Caco-2 (cell line): ENCODE measurements at regions not wholly inside any gene's neighbourhood (a gene's known extent, or its start where the extent isn't known, plus 50 kb on each side); places are given as distances from the start of the nearest gene placed in this dataset.

Experiments used
- BruUV-seq: library from RNA; stranded (reverse); fragments of 400-500 nt; replicated peaks from 2 replicates; lab custom pipeline; 2021; lab: Mats Ljungman, UMichigan
- CTCF ChIA-PET: fragments of 300-600 bp; sonication (Branson Sonifier 250); formaldehyde crosslinking; loops from one replicate; lab custom pipeline; 2022; ENCODE audit warnings: antibody characterized with exemption; lab: Charles Lee
- POLR2A ChIA-PET: fragments of 300-600 bp; sonication (Branson Sonifier 250); formaldehyde crosslinking; loops from one replicate; lab custom pipeline; 2022; ENCODE audit warnings: antibody characterized with exemption; lab: Charles Lee
- DNase-seq, 2 experiments: peaks; one replicate each; pipeline versions ENCODE4 v3.0.0 to v3.0.0-alpha.2; 2020 to 2022
- H3K27me3 ChIP-seq: replicated peaks from 2 replicates; pipeline ENCODE4 v1.6.0; 2011; ENCODE audit warnings: low read length; ENCODE audit not compliant: control insufficient read depth, insufficient read depth
- H3K36me3 ChIP-seq: 2 replicates; pipeline ENCODE4 v1.5.1; 2011; ENCODE audit warnings: low read length; ENCODE audit not compliant: control insufficient read depth, insufficient read depth
- H3K4me1 ChIP-seq: fragments of 250-450 bp; sonication (Bioruptor Pico); 2 replicates; pipeline ENCODE4 v1.5.1; 2020; ENCODE audit warnings: mild to moderate bottlenecking
- H3K4me3 ChIP-seq: 2 replicates; pipeline ENCODE4 v1.5.1; 2011; ENCODE audit warnings: low read depth, mild to moderate bottlenecking, control low read depth, low read length
- H3K9me3 ChIP-seq: fragments of 250-450 bp; sonication (Bioruptor Pico); 2 replicates; pipeline ENCODE4 v1.5.1; 2020; ENCODE audit warnings: mild to moderate bottlenecking, moderate library complexity
- H3K27ac Mint-ChIP-seq: one replicate; pipeline ENCODE4 v1.8.0; 2022; ENCODE audit warnings: mixed read lengths; ENCODE audit not compliant: unreplicated experiment
- H3K27me3 Mint-ChIP-seq: one replicate; pipeline ENCODE4 v1.8.0; 2022; ENCODE audit warnings: mixed read lengths; ENCODE audit not compliant: insufficient read depth, unreplicated experiment
- H3K36me3 Mint-ChIP-seq: one replicate; pipeline ENCODE4 v1.8.0; 2022; ENCODE audit warnings: mild to moderate bottlenecking, mixed read lengths; ENCODE audit not compliant: insufficient read depth, unreplicated experiment
- H3K4me1 Mint-ChIP-seq: one replicate; pipeline ENCODE4 v1.8.0; 2022; ENCODE audit warnings: low read depth, mixed read lengths; ENCODE audit not compliant: unreplicated experiment
- H3K4me3 Mint-ChIP-seq: one replicate; pipeline ENCODE4 v1.8.0; 2022; ENCODE audit warnings: mild to moderate bottlenecking, moderate library complexity, mixed read lengths; ENCODE audit not compliant: unreplicated experiment
- H3K9me3 Mint-ChIP-seq: one replicate; pipeline ENCODE4 v1.8.0; 2022; ENCODE audit warnings: mixed read lengths; ENCODE audit not compliant: unreplicated experiment
- CTCF ChIP-seq, 2 experiments: fragments of 200-600 bp in 1 of 2; IDR thresholded peaks; 1 replicate in 1 of 2; 2 replicates in 1 of 2; pipeline versions ENCODE4 v1.5.1 to v1.8.0; 2011 to 2022; ENCODE audit warnings: antibody characterized with exemption in 1 of 2, control low read depth in 1 of 2, inconsistent platforms in 1 of 2, low read depth in 1 of 2, low read length in 1 of 2, mild to moderate bottlenecking in 1 of 2, moderate library complexity in 1 of 2; ENCODE audit not compliant: insufficient read depth in 1 of 2, severe bottlenecking in 1 of 2, unreplicated experiment in 1 of 2
- intact Hi-C: fragments of 100-400 bp; cut with micrococcal nuclease; formaldehyde crosslinking; loops from one replicate; pipeline ENCODE4 v1.10.0; 2022; ENCODE audit not compliant: unreplicated experiment

GRCh38 chr11:15707194-15707593 is 592.5 kb downstream of the INSC start:
- no peaks in the 10 kb centered on the region for H3K36me3 Mint-ChIP-seq
- no peak for TF ChIP-seq CTCF (IDR thresholded peaks at IDR 0.05; ENCODE audit: insufficient read depth in 1 of 2, low read depth in 1 of 2, low read length in 1 of 2, severe bottlenecking in 1 of 2, unreplicated experiment in 1 of 2)
- Histone ChIP-seq H3K4me3 (no peak overlapping the region), H3K4me1 (peaks cover 18% of the 10 kb centered on the region), H3K27me3 (no peaks in the 10 kb centered on the region), H3K36me3 (no peaks in the 10 kb centered on the region), H3K9me3 (no peaks in the 10 kb centered on the region)
- intact Hi-C loops = no loop called here
- peaks cover 6% of the 10 kb centered on the region for H3K9me3 Mint-ChIP-seq
- no TSS peak for BruUV-seq
- no peak overlapping the region for H3K27ac Mint-ChIP-seq
- H3K27me3 Mint-ChIP-seq = no peaks in the 10 kb centered on the region
- POLR2A ChIA-PET = no interaction called here
- no peak for DNase-seq
- no peak overlapping the region for H3K4me3 Mint-ChIP-seq
- CTCF ChIA-PET = no interaction called here
- peaks cover 4% of the 10 kb centered on the region for H3K4me1 Mint-ChIP-seq

GRCh38 chr11:15707971-15708370 is 593.2 kb downstream of the INSC start:
- Mint-ChIP-seq H3K27me3 (no peaks in the 10 kb centered on the region), H3K27ac (no peak overlapping the region), H3K4me1 (peaks cover 4% of the 10 kb centered on the region), H3K36me3 (no peaks in the 10 kb centered on the region), H3K4me3 (no peak overlapping the region), H3K9me3 (no peaks in the 10 kb centered on the region)
- intact Hi-C loops = no loop called here
- no peak overlapping the region for H3K4me3 ChIP-seq
- H3K27me3 ChIP-seq = no peaks in the 10 kb centered on the region
- CTCF ChIA-PET = no interaction called here
- no peak for TF ChIP-seq CTCF (IDR thresholded peaks at IDR 0.05; ENCODE audit: insufficient read depth in 1 of 2, low read depth in 1 of 2, low read length in 1 of 2, severe bottlenecking in 1 of 2, unreplicated experiment in 1 of 2)
- no peak for DNase-seq
- no TSS peak for BruUV-seq
- no peaks in the 10 kb centered on the region for H3K9me3 ChIP-seq
- H3K36me3 ChIP-seq = no peaks in the 10 kb centered on the region
- H3K4me1 ChIP-seq = peaks cover 18% of the 10 kb centered on the region
- POLR2A ChIA-PET = no interaction called here

GRCh38 chr11:15710580-15711275 is 596.0 kb downstream of the INSC start:
- Histone ChIP-seq H3K4me3 (no peak overlapping the region), H3K36me3 (no peaks in the 10 kb centered on the region), H3K4me1 (no peaks in the 10 kb centered on the region), H3K27me3 (no peaks in the 10 kb centered on the region), H3K9me3 (no peaks in the 10 kb centered on the region)
- DNase-seq = no peak
- H3K4me1 Mint-ChIP-seq = peaks cover 11% of the 10 kb centered on the region
- H3K36me3 Mint-ChIP-seq = no peaks in the 10 kb centered on the region
- H3K27ac Mint-ChIP-seq = no peak overlapping the region
- no peaks in the 10 kb centered on the region for H3K9me3 Mint-ChIP-seq
- no TSS peak for BruUV-seq
- no peaks in the 10 kb centered on the region for H3K27me3 Mint-ChIP-seq
- H3K4me3 Mint-ChIP-seq = no peak overlapping the region
- no peak for TF ChIP-seq CTCF (IDR thresholded peaks at IDR 0.05; ENCODE audit: insufficient read depth in 1 of 2, low read depth in 1 of 2, low read length in 1 of 2, severe bottlenecking in 1 of 2, unreplicated experiment in 1 of 2)
- POLR2A ChIA-PET = no interaction called here
- CTCF ChIA-PET = interaction anchor here (1.0 kb wide), 1 partner anchor 903 kb away, joined by 3 read pairs; no protein-coding TSS in a partner anchor
- intact Hi-C loops = no loop called here
